ENCODE measurements at regions not wholly inside any gene's neighbourhood (a gene's known extent, or its start where the extent isn't known, plus 50 kb on each side); places are given as distances from the start of the nearest gene placed in this dataset.

DNA sequence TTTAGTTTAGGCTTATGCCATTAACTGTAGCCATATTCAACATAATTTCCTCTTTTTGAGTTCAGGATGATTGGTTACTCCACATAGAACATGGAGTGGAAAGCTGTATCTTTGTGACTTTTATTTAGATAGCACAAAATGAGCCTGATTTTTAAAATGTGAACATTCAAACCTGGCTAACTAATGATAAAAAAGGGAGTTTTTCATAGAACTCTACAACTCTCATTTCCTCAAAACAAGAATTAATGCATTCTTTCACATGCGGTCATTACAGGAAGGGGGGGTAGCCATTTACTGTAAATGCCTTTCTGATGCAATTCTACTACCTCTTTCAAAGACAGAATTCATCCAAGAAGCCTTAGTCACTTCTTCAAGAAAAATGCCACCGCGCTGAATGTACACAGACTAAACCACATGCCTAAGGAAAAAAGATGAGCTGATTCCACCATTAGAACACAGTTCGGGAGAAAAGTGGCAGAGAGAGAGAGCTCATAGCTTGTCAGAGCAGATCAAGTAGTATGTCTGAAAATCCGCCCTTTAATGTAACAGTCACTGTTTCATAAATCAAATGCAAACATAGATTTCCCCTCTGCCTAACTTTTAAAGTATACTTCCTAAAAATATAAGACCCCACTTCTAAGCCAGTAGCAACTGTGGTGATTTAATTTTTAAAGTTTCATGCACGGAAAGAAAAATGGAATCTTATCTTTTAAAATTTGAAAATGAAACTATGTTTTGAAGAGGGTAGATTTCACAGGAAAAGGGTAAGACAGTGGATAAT is 226.4 kb upstream of the KLF14 start:
- TF ChIP-seq, protein P1, sequence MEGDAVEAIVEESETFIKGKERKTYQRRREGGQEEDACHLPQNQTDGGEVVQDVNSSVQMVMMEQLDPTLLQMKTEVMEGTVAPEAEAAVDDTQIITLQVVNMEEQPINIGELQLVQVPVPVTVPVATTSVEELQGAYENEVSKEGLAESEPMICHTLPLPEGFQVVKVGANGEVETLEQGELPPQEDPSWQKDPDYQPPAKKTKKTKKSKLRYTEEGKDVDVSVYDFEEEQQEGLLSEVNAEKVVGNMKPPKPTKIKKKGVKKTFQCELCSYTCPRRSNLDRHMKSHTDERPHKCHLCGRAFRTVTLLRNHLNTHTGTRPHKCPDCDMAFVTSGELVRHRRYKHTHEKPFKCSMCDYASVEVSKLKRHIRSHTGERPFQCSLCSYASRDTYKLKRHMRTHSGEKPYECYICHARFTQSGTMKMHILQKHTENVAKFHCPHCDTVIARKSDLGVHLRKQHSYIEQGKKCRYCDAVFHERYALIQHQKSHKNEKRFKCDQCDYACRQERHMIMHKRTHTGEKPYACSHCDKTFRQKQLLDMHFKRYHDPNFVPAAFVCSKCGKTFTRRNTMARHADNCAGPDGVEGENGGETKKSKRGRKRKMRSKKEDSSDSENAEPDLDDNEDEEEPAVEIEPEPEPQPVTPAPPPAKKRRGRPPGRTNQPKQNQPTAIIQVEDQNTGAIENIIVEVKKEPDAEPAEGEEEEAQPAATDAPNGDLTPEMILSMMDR (IDR thresholded peaks at IDR 0.05), result no peak

DNA sequence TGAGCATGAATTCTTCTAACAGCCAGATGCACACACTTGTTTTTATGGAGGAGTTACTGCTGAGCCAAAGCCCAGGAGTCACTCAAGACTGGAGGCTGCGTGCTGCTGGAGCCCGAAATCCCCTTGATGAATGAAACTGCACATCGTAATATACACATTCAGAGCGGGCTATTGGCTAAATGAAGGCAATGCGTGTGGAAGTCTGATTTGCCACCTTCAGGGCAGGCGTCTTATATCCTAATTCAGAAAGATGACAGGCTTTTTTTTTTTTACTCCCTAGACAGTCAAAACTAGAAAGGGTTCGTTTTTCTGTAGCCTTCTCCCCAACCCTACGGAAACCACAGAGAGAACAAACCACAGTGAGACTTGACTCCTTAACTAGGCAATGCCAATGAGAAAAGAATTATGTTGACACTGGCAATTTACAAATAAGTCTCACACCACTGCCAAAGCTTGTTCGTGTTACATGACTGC is 227.2 kb upstream of the KLF14 start:
- TF ChIP-seq, protein P1 (IDR thresholded peaks at IDR 0.05), result no peak

DNA sequence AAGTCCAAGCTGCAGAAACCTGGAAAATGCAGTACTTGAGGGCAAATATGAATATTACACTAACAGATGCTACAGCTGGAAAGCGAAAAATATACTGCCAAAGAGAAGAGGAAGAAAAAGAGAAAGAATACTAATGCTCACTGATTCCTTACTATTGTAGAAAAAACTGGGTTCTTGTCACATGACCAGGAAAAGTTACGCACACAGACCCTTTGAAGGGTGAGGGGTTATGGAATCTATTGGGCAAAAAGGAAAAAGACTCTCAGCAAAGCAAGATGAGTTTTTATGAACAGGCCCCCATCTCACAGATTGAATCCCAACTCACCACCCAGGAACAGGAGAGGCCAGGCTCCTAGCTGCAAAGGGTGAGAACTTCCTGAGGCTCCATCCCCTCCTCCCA is 228.1 kb upstream of the KLF14 start:
- TF ChIP-seq, protein P1 (IDR thresholded peaks at IDR 0.05), result no peak

DNA sequence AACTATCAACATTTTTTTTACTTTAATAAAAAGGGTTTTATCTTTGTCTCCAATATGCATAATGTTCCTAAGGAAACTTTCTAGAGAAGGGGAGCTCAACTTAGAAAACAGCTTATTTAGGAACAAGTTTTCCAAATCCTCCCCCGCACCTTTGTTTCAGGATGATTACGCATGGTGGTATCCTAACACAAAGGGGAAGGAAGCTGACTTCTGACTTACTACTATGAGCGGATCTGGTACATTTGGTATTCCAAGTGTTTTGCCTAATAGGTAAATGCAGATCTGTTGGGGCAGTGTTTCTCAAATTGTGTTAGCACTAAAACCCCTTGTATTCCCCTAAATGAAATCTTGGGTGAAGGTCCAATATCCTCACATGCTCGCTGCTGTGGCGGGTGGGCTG is 229.3 kb upstream of the KLF14 start:
- TF ChIP-seq, protein P1 (IDR thresholded peaks at IDR 0.05), result no peak

DNA sequence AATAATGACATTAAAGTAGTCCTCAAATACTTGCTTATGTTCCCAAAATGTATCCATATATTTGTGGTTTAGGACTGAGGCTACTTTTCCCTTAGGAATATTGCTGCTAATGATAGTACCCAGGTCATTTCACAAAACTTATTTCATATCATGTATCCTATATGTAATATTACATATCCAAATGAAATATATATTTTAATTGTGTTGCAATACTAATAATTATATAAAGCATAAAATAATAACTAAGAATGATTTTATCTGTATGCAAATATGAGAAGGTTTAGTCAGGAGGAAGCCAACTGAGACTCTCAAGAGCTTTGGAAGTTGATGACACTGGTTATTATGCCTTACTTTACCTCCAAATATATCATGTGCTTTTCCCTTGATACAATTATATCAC is 231.5 kb upstream of the KLF14 start:
- TF ChIP-seq, protein P1 (IDR thresholded peaks at IDR 0.05), result no peak

DNA sequence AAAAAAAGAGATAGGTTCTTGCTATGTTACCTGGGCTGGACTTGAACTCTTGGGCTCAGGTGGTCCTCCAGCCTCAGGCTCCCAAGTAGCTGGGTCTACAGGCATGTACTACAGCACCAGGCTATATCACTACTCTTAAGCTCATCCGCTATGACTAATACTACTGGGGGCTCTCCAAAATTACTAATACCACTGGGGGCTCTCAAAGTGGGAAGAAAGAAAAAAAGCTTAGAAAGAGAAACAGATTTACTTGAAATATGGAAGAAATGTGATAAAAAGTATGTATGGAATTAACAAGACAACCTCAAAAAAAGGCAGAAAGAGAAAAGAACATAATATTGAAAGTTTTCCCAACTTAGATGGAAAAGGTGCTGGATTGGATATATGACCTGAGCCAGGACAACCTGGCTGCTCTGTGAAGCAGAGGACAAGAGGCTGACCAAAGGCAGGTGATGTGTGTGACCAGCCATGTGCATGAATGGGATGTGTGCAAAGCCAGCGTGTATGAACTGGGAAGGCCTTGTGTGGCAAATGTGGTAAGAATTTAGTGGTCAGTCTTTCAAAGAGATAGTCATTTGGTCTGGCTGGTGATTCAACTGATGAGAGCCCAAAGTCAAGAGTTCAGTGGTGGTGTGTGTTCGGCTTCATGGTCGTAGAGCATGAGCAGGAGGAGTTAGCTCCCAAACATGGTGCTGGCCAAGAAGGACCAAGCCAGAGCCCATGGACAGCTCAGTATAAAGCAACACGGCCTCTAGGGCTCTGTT is 232.4 kb upstream of the KLF14 start:
- TF ChIP-seq, protein P1 (IDR thresholded peaks at IDR 0.05), result no peak

DNA sequence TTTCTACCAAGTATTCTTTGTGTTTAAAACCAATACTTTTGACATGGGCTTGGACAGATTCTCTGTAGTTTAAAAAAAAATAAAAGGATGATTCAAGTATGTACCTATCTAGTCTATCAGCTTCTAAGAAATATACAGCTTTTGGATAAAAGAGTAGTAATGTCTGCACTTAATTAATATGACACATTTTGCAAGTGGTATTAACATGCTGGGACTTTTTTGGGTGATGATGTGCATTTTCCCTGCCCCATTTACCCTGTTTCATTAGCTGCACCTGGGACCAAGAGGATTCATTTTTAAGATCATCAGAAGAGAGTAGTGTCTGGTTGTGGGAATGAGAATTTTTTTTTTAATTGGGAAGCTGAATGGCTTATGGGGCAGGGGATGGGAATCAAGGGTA is 236.2 kb upstream of the KLF14 start:
- TF ChIP-seq, protein P1 (IDR thresholded peaks at IDR 0.05), result no peak

All from LNCAP (cell line).